Peyer's patch (tissue), 4 donors: ENCODE measurements at regions not wholly inside any gene's neighbourhood (a gene's known extent, or its start where the extent isn't known, plus 50 kb on each side); places are given as distances from the start of the nearest gene placed in this dataset.

Experiments used
- CTCF ChIP-seq, 6 experiments: fragments of 450-650 bp in 4 of 6; fragments of 200-600 bp in 2 of 6; sonication (generic) in 1 of 6; IDR thresholded peaks; one replicate each; pipeline ENCODE4 v1.5.1; 2017 to 2019; ENCODE audit warnings: antibody characterized with exemption in 6 of 6, mild to moderate bottlenecking in 3 of 6, moderate library complexity in 1 of 6
- POLR2A ChIP-seq, 2 donors: fragments of 450-650 bp; IDR thresholded peaks; one replicate each; pipeline ENCODE4 v1.5.1; 2017; ENCODE audit warnings: antibody characterized with exemption in 2 of 2, mild to moderate bottlenecking in 2 of 2, moderate library complexity in 2 of 2

GRCh38 chr6:9554806-9555205 is 860.1 kb downstream of the TFAP2A start:
- TF ChIP-seq CTCF (IDR thresholded peaks at IDR 0.05) (no peak), POLR2A (IDR thresholded peaks at IDR 0.05) (no peak)
